GM12874 (cell line): ENCODE measurements at regions not wholly inside any gene's neighbourhood (a gene's known extent, or its start where the extent isn't known, plus 50 kb on each side); places are given as distances from the start of the nearest gene placed in this dataset.

Experiments used
- CTCF ChIP-seq: IDR thresholded peaks from 2 replicates; pipeline ENCODE4 v1.5.1; 2011; ENCODE audit warnings: low read depth, mild to moderate bottlenecking, control low read depth, low read length, moderate library complexity; ENCODE audit not compliant: insufficient read depth

GRCh38 chr20:41670631-41671030, 52.5 kb upstream of the CHD6 start:
- no peak for TF ChIP-seq CTCF

GRCh38 chr20:41669708-41670263, 51.6 kb upstream of the CHD6 start:
- no peak for TF ChIP-seq CTCF

DNA sequence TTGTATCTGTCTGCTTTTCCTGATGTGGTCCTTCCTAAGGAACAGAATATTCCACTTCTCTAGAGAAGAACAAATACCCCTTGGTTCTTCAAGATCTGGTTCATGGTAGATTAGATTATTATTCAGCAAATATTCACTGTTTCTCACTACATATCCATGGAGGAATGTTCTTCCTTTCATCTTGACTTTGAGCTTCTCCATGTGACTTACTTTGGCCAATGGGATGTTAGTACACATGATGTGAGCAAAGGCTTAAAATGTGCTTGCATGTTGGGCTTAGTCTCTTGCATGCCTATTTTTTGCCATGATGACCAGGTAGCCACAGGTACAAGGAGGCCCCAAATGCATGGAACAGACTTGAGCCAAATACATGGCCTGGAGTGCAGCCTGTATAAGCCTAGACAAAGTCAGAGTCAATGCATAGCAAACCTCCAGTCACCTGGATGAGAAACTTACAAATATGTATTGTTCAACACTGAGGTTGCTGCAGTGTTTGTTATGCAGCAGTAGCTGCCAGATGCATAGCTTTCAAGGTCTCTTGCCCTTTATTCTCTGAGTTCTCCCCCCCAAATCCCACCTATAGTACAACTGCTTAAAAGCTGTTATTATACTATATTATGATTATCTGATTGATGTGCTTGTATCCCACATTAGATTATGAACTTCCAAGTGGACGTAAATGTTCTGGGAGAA, 50.0 kb upstream of the CHD6 start:
- TF ChIP-seq CTCF, result no peak
